Adrenal gland (tissue), 5 donors: ENCODE measurements at regions not wholly inside any gene's neighbourhood (a gene's known extent, or its start where the extent isn't known, plus 50 kb on each side); places are given as distances from the start of the nearest gene placed in this dataset.
"Not testable (repeated sequence)": the region's sequence is repeated elsewhere in the genome, so short reads cannot be mapped to it uniquely, and the experiment has no call there.

Experiments used
- CTCF ChIP-seq, 6 experiments: fragments of 450-650 bp in 4 of 6; fragments of 200-600 bp in 2 of 6; sonication (generic) in 1 of 6; IDR thresholded peaks; 1 replicate in 5 of 6; 2 replicates in 1 of 6; pipeline versions ENCODE4 v1.5.1 to v1.8.0; 2016 to 2021; ENCODE audit warnings: antibody characterized with exemption in 6 of 6, mild to moderate bottlenecking in 2 of 6, moderate library complexity in 1 of 6
- POLR2A ChIP-seq, 2 donors: fragments of 450-650 bp; IDR thresholded peaks; one replicate each; pipeline ENCODE4 v1.6.1; 2017; ENCODE audit warnings: antibody characterized with exemption in 2 of 2, mild to moderate bottlenecking in 2 of 2, moderate library complexity in 1 of 2
- donor health status: DM: no; HTN: no; CAD: no.

DNA sequence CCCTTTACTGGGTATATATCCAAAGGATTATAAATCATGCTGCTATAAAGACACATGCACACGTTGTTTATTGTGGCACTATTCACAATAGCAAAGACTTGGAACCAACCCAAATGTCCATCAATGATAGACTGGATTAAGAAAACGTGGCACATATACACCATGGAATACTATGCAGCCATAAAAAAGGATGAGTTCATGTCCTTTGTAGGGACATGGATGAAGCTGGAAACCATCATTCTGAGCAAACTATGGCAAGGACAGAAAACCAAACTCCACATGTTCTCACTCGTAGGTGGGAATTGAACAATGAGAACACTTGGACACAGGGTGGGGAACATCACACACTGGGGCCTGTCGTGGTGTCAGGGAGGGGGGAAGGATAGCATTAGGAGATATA is 59.2 kb downstream of the CXorf49B start:
- not testable (repeated sequence) for TF ChIP-seq CTCF, POLR2A (IDR thresholded peaks at IDR 0.05)
